ENCODE measurements at regions not wholly inside any gene's neighbourhood (a gene's known extent, or its start where the extent isn't known, plus 50 kb on each side); places are given as distances from the start of the nearest gene placed in this dataset.

DNA sequence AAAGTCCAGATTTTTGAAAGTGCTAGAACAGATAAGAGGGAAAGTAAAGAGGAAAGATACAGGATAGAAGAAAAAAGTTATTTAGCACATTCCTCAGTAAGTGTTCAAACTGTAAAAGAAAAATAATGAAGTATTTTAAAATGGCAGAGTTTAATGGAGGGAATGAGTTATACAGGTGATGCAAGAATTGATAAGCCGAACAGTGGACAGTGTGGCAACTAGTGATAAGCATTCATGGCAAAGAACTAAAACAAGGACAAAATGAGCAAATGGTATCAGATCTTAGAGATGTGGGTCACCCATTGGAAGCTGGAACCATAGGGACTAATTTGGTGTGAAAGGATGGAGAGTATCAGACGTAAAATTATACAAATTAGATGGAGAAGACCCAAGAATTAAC is 622.9 kb upstream of the SGO1 start:
- Histone ChIP-seq H3K4me2 (ENCODE audit: insufficient read depth, insufficient read length, low read length) (no peak overlapping the region), H3T11ph (ENCODE audit: low read length) (no peak overlapping the region), H2BK12ac (ENCODE audit: insufficient read length, low read depth, low read length) (no peak overlapping the region), H2BK15ac (ENCODE audit: low read depth, low read length) (no peak overlapping the region), H4K8ac (replicated peaks; ENCODE audit: insufficient read length, low read depth, low read length) (no peak overlapping the region), H3K4ac (ENCODE audit: low read depth, low read length) (no peak overlapping the region), H2BK5ac (ENCODE audit: insufficient read length, low read length) (no peak overlapping the region), H3K9me3 (ENCODE audit: control insufficient read depth, low read depth, low read length) (no peaks in the 10 kb centered on the region), H3K79me2 (ENCODE audit: insufficient read depth, low read length) (no peaks in the 10 kb centered on the region), H3K56ac (ENCODE audit: insufficient read length, low read depth, low read length) (no peak overlapping the region), H4K20me1 (ENCODE audit: control insufficient read depth, insufficient read depth, insufficient read length) (no peaks in the 10 kb centered on the region), H2BK120ac (ENCODE audit: low read depth, low read length, poor library complexity, severe bottlenecking) (no peak overlapping the region), H3K14ac (ENCODE audit: insufficient read depth, low read length) (no peak overlapping the region), H3K23me2 (ENCODE audit: insufficient read length, low read depth, low read length, poor library complexity, severe bottlenecking) (no peaks in the 10 kb centered on the region), H2BK20ac (ENCODE audit: low read depth, low read length, poor library complexity, severe bottlenecking) (no peak overlapping the region), H4K91ac (ENCODE audit: insufficient read length, low read depth, low read length) (no peak overlapping the region), H3K79me1 (ENCODE audit: insufficient read depth, low read depth, low read length, poor library complexity, severe bottlenecking) (no peaks in the 10 kb centered on the region), H3K27me3 (ENCODE audit: insufficient read depth, low read length) (no peaks in the 10 kb centered on the region), H3K4me1 (ENCODE audit: insufficient read depth, low read length) (no peaks in the 10 kb centered on the region), H3K18ac (ENCODE audit: insufficient read length, low read depth, low read length) (no peak overlapping the region), H3K9ac (ENCODE audit: extremely low read depth, insufficient read length, low read length) (no peak overlapping the region), H3K23ac (ENCODE audit: insufficient read length, low read depth, low read length) (no peak overlapping the region), H2AK5ac (ENCODE audit: insufficient read length, low read length) (no peak overlapping the region), H3K27ac (ENCODE audit: insufficient read length, low read depth, low read length) (no peak overlapping the region), H2AFZ (ENCODE audit: low read length) (no peak overlapping the region), H4K5ac (ENCODE audit: insufficient read length, low read depth, low read length) (no peak overlapping the region)
- WGBS (ENCODE audit: extremely low coverage, insufficient read length, low lambda C conversion rate), result no CpG with 5 or more reads among the region's 2 CpGs
- Mint-ChIP-seq H3K4me3 (no peak overlapping the region), H3K27ac (no peak overlapping the region), H3K9me3 (no peaks in the 10 kb centered on the region; a peak in 1 of 5 replicates), H3K4me1 (peaks cover 4 to 6% of the 10 kb centered on the region in 2 experiments; a peak in 1 of 4 replicates), H3K36me3 (ENCODE audit: insufficient read depth in 1 of 3, low read depth in 3 of 3) (no peaks in the 10 kb centered on the region), H3K27me3 (ENCODE audit: low read depth) (no peaks in the 10 kb centered on the region)
- DNase-seq, result no peak
- TF ChIP-seq, protein P1, sequence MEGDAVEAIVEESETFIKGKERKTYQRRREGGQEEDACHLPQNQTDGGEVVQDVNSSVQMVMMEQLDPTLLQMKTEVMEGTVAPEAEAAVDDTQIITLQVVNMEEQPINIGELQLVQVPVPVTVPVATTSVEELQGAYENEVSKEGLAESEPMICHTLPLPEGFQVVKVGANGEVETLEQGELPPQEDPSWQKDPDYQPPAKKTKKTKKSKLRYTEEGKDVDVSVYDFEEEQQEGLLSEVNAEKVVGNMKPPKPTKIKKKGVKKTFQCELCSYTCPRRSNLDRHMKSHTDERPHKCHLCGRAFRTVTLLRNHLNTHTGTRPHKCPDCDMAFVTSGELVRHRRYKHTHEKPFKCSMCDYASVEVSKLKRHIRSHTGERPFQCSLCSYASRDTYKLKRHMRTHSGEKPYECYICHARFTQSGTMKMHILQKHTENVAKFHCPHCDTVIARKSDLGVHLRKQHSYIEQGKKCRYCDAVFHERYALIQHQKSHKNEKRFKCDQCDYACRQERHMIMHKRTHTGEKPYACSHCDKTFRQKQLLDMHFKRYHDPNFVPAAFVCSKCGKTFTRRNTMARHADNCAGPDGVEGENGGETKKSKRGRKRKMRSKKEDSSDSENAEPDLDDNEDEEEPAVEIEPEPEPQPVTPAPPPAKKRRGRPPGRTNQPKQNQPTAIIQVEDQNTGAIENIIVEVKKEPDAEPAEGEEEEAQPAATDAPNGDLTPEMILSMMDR (conservative IDR thresholded peaks at IDR 0.05), result no peak

Measured in H9 (cell line).